Omental fat pad (tissue), 3 donors: ENCODE measurements at regions not wholly inside any gene's neighbourhood (a gene's known extent, or its start where the extent isn't known, plus 50 kb on each side); places are given as distances from the start of the nearest gene placed in this dataset.

Experiments used
- ATAC-seq: fragments of 150-250 bp; one replicate; pipeline ENCODE4 v1.9.1; 2016; ENCODE audit warnings: mild to moderate bottlenecking, moderate library complexity; ENCODE audit not compliant: low FRiP score
- DNase-seq: peaks from one replicate; pipeline ENCODE4 v3.0.0-alpha.2; 2019; ENCODE audit warnings: low spot score
- CTCF ChIP-seq, 3 donors: fragments of 450-650 bp; IDR thresholded peaks; one replicate each; pipeline ENCODE4 v1.5.1; 2016 to 2017; ENCODE audit warnings: antibody characterized with exemption in 3 of 3, mild to moderate bottlenecking in 3 of 3, moderate library complexity in 2 of 3

DNA sequence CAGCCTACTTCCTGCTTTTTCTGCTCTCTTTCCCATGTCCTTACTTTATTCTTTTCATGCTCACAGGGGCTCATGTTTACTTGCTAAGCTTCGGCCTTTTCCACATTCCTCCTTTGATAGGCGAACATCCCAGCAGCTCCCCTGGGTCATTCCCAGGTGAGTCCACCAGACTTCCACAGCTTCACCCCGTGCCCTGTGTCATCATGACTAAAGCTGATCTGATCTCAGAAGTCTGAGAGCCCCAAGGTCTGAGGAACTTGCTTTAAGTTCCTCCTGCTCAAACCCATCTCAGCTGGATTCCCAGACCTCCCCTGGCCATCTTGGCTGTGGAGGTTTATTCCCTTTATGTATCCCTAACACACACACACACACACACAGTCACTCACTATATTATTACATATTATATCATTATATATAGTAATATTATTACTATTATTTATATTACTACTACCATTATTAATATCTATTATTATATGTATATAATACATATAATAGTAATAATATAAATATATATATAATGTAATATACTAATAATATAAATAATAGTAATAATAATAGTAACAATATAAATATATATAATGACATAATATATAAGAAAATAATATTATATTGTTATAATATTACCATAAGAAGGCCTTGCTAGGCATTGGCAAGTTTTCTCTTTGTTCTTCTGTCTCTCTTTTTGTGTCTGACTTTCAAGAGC is 295.9 kb downstream of the PTEN start:
- ATAC-seq (no peak), DNase-seq (no peak)
- no peak for TF ChIP-seq CTCF (IDR thresholded peaks at IDR 0.05)

DNA sequence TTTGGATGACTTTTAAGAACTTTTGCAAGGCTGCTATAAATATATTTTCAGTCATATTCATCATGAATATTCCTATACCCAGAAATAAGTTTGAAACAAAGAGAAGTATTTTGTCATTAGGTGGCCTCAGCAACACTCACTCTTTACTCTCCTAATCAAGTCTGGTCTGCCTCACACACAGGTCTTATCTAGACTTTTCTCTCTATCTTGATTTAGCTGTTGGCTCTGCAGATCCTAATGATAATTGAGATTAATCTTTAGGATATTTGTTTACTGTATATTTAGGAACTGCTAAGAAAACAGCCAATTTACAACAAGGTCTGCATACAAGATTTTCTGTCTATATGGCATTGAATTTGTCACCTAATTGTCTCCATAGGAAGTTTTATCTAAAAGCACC is 297.6 kb downstream of the PTEN start:
- DNase-seq (no peak), ATAC-seq (no peak)
- no peak for TF ChIP-seq CTCF (IDR thresholded peaks at IDR 0.05)

- ATAC-seq = no peak
- DNase-seq = no peak
- no peak for TF ChIP-seq CTCF (IDR thresholded peaks at IDR 0.05)
Observed at GRCh38 chr10:88161756-88162155, 298.3 kb downstream of the PTEN start.

DNA sequence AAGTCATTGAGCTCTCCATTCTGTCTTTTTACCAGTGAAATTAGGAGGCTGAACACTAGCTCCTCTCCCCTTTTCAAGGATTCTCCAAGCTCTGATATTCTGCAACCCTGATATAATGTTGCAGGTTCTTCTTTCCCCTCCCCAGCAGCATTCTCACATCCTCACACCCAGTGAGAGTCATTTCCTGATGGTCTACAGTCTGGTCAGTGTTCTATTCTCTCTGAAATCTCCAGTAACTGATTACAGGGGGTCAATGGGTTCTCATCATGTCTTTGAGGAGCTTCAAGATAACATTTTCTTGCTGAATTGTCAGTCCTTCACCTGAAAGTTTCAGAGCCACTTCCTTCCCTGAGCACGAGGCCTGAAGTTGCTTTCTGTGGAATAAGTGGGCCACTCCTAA is 299.4 kb downstream of the PTEN start:
- ATAC-seq = no peak
- no peak for DNase-seq
- TF ChIP-seq CTCF (IDR thresholded peaks at IDR 0.05) = no peak

DNA sequence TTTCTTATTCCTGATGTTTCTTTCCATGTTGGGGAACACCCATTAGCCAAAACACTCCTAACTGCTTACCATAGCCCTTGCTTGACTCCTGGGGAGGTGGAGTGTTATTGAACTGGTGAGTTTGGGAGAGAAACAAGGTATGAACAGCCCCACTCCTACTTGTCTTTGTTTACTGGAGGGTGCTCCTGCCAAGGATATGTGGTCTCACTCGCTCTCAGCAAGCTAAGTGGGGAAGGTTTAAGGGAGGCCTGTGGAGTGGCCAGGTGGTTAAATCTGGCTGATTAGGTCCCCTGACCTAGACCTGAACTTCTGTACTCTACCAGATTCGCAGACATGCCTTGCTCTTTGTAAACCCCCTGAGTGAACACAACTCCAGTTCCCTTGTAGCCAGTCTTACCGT is 300.1 kb downstream of the PTEN start:
- ATAC-seq = no peak

DNA sequence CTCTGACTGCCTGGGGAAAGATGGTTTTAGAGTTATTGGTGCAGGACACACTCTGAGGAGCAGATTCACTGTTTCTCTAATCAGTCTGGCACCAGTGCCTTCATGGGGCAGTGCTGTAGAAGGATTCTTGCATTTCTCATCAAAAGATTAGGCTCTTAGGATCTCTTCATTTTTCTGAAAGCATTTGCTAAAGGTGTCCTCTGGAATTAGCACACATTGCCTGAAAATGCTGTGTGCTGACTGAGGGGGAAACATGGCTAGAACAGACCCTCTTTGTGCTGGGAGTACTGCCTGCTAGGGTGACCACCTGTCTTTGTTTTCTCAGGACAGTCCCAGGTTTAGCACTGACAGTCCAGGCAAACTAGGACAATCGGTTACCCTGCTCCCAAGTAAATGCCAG is 301.0 kb downstream of the PTEN start:
- peak; percentile 14 for ATAC-seq
- DNase-seq = no peak
- no peak for TF ChIP-seq CTCF (IDR thresholded peaks at IDR 0.05)

More for the DNA sequence above, 300.1 kb downstream of the PTEN start:
- DNase-seq = no peak
- no peak for TF ChIP-seq CTCF (IDR thresholded peaks at IDR 0.05)

DNA sequence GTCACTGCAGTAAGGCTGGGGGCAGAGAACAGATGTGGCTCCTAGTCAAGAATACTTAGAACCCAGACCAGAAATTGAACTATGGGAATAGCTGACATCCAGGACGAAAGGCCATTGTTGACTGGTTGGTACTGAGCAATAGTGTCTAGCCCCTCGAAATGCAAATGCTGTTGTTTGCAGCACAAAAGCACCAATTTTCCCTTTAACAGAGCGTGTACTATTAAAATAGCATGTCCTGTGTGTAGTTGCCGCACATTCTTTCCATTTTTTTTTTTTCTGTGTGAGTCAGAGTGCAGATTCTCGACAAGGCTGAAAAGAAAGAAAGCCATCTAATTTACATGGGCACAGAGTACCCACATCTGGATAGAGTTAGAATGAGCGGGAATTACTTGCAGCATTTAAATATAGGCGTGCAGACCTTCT is 302.4 kb downstream of the PTEN start:
- DNase-seq = no peak
- ATAC-seq = no peak
- no peak for TF ChIP-seq CTCF (IDR thresholded peaks at IDR 0.05)
